Osteoblast (primary cell): ENCODE measurements at regions not wholly inside any gene's neighbourhood (a gene's known extent, or its start where the extent isn't known, plus 50 kb on each side); places are given as distances from the start of the nearest gene placed in this dataset.

Source experiments
- DNase-seq: peaks from one replicate; pipeline ENCODE4 v3.0.0; 2011; ENCODE audit warnings: low spot score, mixed read lengths; ENCODE audit not compliant: insufficient read length; ENCODE audit errors: missing footprints
- H2AFZ ChIP-seq: 2 replicates; pipeline ENCODE4 v1.6.0; 2011; ENCODE audit warnings: mild to moderate bottlenecking, low read length
- H3K27ac ChIP-seq: 2 replicates; pipeline ENCODE4 v1.5.1; 2011; ENCODE audit warnings: mild to moderate bottlenecking, low read depth, low read length, moderate library complexity
- H3K27me3 ChIP-seq: 2 replicates; pipeline ENCODE4 v1.6.0; 2012; ENCODE audit warnings: mild to moderate bottlenecking, control low read depth, inconsistent platforms, low read length, moderate library complexity; ENCODE audit not compliant: insufficient read depth
- H3K36me3 ChIP-seq: 2 replicates; pipeline ENCODE4 v1.5.1; 2011; ENCODE audit warnings: mild to moderate bottlenecking, low read length, control low read depth, moderate library complexity; ENCODE audit not compliant: insufficient read depth
- H3K4me1 ChIP-seq: 2 replicates; pipeline ENCODE4 v1.5.1; 2011; ENCODE audit warnings: mild to moderate bottlenecking, low read length, control low read depth, moderate library complexity; ENCODE audit not compliant: insufficient read depth
- H3K4me2 ChIP-seq: 2 replicates; pipeline ENCODE4 v1.6.0; 2011; ENCODE audit warnings: mild to moderate bottlenecking, low read length; ENCODE audit not compliant: insufficient read depth
- H3K4me3 ChIP-seq: fragments of 200-600 bp; sonication (generic); 3 replicates; pipeline ENCODE4 v1.5.1; 2012; ENCODE audit warnings: mild to moderate bottlenecking, low read length, inconsistent platforms; ENCODE audit not compliant: insufficient read depth
- H3K79me2 ChIP-seq: 2 replicates; pipeline ENCODE4 v1.6.0; 2012; ENCODE audit warnings: mild to moderate bottlenecking, low read length, control low read depth, inconsistent platforms; ENCODE audit not compliant: insufficient read depth
- H3K9me3 ChIP-seq: 2 replicates; pipeline ENCODE4 v1.5.1; 2011; ENCODE audit warnings: low read depth, low read length, control low read depth
- H4K20me1 ChIP-seq: 2 replicates; pipeline ENCODE4 v1.6.0; 2012; ENCODE audit warnings: mild to moderate bottlenecking, low read length, control low read depth; ENCODE audit not compliant: insufficient read depth
- CTCF ChIP-seq: IDR thresholded peaks from 2 replicates; pipeline ENCODE4 v1.5.1; 2011; ENCODE audit warnings: mild to moderate bottlenecking, low read depth, low read length, moderate library complexity; ENCODE audit errors: extremely low read depth

- no peaks in the 10 kb centered on the region for H3K9me3 ChIP-seq
- no peak overlapping the region for H3K27ac ChIP-seq
- no peaks in the 10 kb centered on the region for H3K79me2 ChIP-seq
- H3K4me3 ChIP-seq = no peak overlapping the region
- no peak for DNase-seq
- no peak overlapping the region for H3K4me2 ChIP-seq
- no peaks in the 10 kb centered on the region for H4K20me1 ChIP-seq
- no peak overlapping the region for H2AFZ ChIP-seq
- no peak for TF ChIP-seq CTCF
- no peaks in the 10 kb centered on the region for H3K27me3 ChIP-seq
- H3K4me1 ChIP-seq = no peaks in the 10 kb centered on the region
- no peaks in the 10 kb centered on the region for H3K36me3 ChIP-seq
Observed at GRCh38 chr3:163812006-163812405, 1266.3 kb downstream of the SI start.

- Histone ChIP-seq H3K79me2 (no peaks in the 10 kb centered on the region), H3K4me1 (no peaks in the 10 kb centered on the region), H3K27me3 (no peaks in the 10 kb centered on the region), H2AFZ (no peak overlapping the region), H3K4me3 (no peak overlapping the region), H3K4me2 (no peak overlapping the region), H3K36me3 (no peaks in the 10 kb centered on the region), H3K9me3 (no peaks in the 10 kb centered on the region), H3K27ac (no peak overlapping the region), H4K20me1 (no peaks in the 10 kb centered on the region)
- no peak for DNase-seq
- TF ChIP-seq CTCF = no peak
Observed at GRCh38 chr3:163809540-163809993, 1268.7 kb downstream of the SI start.

GRCh38 chr3:163786416-163786815, 1291.9 kb downstream of the SI start:
- Histone ChIP-seq H3K27ac (no peak overlapping the region), H3K27me3 (no peaks in the 10 kb centered on the region), H3K9me3 (peaks cover 4% of the 10 kb centered on the region), H3K79me2 (no peaks in the 10 kb centered on the region), H3K4me2 (no peak overlapping the region), H3K4me1 (no peaks in the 10 kb centered on the region), H3K4me3 (no peak overlapping the region), H2AFZ (no peak overlapping the region), H3K36me3 (no peaks in the 10 kb centered on the region), H4K20me1 (no peaks in the 10 kb centered on the region)
- no peak for DNase-seq
- no peak for TF ChIP-seq CTCF

- H2AFZ ChIP-seq = no peak overlapping the region
Observed at GRCh38 chr3:163785693-163786092, 1292.6 kb downstream of the SI start.

More at GRCh38 chr3:163785693-163786092, 1292.6 kb downstream of the SI start:
- no peak overlapping the region for H3K27ac ChIP-seq
- TF ChIP-seq CTCF = no peak
- DNase-seq = no peak
- no peaks in the 10 kb centered on the region for H3K4me1 ChIP-seq
- no peaks in the 10 kb centered on the region for H3K27me3 ChIP-seq
- no peaks in the 10 kb centered on the region for H3K36me3 ChIP-seq
- H4K20me1 ChIP-seq = no peaks in the 10 kb centered on the region
- H3K4me3 ChIP-seq = no peak overlapping the region
- peaks cover 4% of the 10 kb centered on the region for H3K9me3 ChIP-seq
- H3K4me2 ChIP-seq = no peak overlapping the region
- no peaks in the 10 kb centered on the region for H3K79me2 ChIP-seq
